ENCODE measurements at regions not wholly inside any gene's neighbourhood (a gene's known extent, or its start where the extent isn't known, plus 50 kb on each side); places are given as distances from the start of the nearest gene placed in this dataset.

DNA sequence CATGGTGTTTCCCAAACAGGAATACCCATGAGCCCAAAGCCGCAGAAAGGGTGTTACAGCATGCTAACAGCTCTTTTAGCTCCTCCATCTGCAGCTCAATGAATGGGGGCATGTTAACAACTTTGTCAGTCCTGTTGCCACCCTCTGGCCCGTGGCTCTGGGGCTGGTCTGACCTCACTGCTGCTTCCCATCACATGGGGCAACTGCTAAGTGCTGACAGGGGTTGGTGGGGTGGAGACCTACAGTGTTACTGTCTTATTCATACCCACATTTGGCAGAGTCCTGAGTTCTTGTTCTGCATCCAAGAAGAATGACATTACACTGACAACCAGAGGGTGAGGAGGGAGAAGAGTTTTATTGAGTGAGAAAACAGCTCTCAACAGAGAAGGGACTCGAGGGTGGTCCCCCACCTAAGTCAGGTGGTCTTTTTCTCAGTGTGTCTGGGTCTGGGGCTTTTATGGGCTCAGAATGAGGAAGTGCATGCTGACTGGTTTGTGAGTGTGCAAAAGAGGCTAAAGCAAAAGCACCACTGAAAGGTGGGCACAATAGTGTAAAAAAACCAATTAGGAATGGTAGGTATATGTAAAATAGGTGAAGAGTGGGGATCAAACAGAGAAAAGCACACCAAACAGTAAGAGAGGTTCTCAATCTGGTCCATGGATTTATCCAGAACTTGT is 1952.0 kb upstream of the PCDH20 start:
- Histone ChIP-seq H3K9me3 (ENCODE audit: low read depth, low read length) (no peaks in the 10 kb centered on the region), H3K36me3 (ENCODE audit: insufficient read depth, low read length) (no peaks in the 10 kb centered on the region), H3K9ac (ENCODE audit: insufficient read length) (no peak overlapping the region), H3K4me3 (no peak overlapping the region), H3K27ac (no peak overlapping the region)
- TF ChIP-seq FOXP2 (optimal IDR thresholded peaks at IDR 0.05; ENCODE audit: control extremely low read depth, extremely low read length, insufficient read depth) (no peak), POLR2AphosphoS5 (IDR thresholded peaks at IDR 0.05; ENCODE audit: borderline replicate concordance, low read depth, low read length) (no peak), EZH2 (IDR thresholded peaks at IDR 0.05) (no peak)
- no peak for DNase-seq (ENCODE audit: low read depth, low spot score)

- Histone ChIP-seq H3K9me3 (ENCODE audit: low read depth, low read length) (no peaks in the 10 kb centered on the region), H3K4me3 (no peak overlapping the region), H3K9ac (ENCODE audit: insufficient read length) (no peak overlapping the region), H3K36me3 (ENCODE audit: insufficient read depth, low read length) (no peaks in the 10 kb centered on the region), H3K27ac (no peak overlapping the region)
- DNase-seq (ENCODE audit: low read depth, low spot score): no peak
- no peak for TF ChIP-seq EZH2 (IDR thresholded peaks at IDR 0.05)
These were observed 1948.5 kb upstream of the PCDH20 start for GRCh38 chr13:63364159-63364558.

GRCh38 chr13:63351533-63351932 is 1935.9 kb upstream of the PCDH20 start:
- no peak for DNase-seq (ENCODE audit: low read depth, low spot score)
- Histone ChIP-seq H3K4me3 (no peak overlapping the region), H3K27ac (no peak overlapping the region), H3K9ac (ENCODE audit: insufficient read length) (no peak overlapping the region), H3K36me3 (ENCODE audit: insufficient read depth, low read length) (no peaks in the 10 kb centered on the region), H3K9me3 (ENCODE audit: low read depth, low read length) (no peaks in the 10 kb centered on the region)
- TF ChIP-seq EZH2 (IDR thresholded peaks at IDR 0.05) (no peak), POLR2AphosphoS5 (IDR thresholded peaks at IDR 0.05; ENCODE audit: borderline replicate concordance, low read depth, low read length) (no peak), FOXP2 (optimal IDR thresholded peaks at IDR 0.05; ENCODE audit: control extremely low read depth, extremely low read length, insufficient read depth) (no peak)

- DNase-seq (ENCODE audit: low read depth, low spot score): no peak
- no peak overlapping the region for H3K27ac ChIP-seq
- no peak overlapping the region for H3K9ac ChIP-seq (ENCODE audit: insufficient read length)
- 0 out of 2 replicates have a peak, but pooled peaks cover under 1% of the 10 kb centered on the region for H3K9me3 ChIP-seq (ENCODE audit: low read depth, low read length)
- H3K4me3 ChIP-seq: no peak overlapping the region
- no peaks in the 10 kb centered on the region for H3K36me3 ChIP-seq (ENCODE audit: insufficient read depth, low read length)
- TF ChIP-seq EZH2 (IDR thresholded peaks at IDR 0.05) (no peak), POLR2AphosphoS5 (IDR thresholded peaks at IDR 0.05; ENCODE audit: borderline replicate concordance, low read depth, low read length) (no peak), FOXP2 (optimal IDR thresholded peaks at IDR 0.05; ENCODE audit: control extremely low read depth, extremely low read length, insufficient read depth) (no peak)
These were observed 1935.4 kb upstream of the PCDH20 start for GRCh38 chr13:63351081-63351480.

DNA sequence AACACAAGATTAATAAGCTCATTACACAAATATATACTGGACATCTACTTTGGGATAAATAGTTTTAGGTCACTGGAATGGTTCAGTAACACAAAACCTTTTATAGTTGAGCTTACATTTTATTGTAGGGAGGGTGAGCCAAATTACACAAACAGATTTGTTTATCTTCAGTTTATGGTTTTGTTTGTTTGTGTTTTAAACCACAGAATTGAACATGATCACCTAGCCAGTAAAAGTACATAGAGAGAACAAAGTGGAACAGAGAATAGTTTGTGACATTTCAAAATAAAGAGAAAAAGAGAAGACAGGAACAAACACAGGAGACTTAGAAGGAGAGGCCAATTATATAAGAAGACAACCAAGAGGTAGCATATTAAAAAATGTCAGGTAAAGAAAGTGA is 1930.2 kb upstream of the PCDH20 start:
- Histone ChIP-seq H3K9me3 (ENCODE audit: low read depth, low read length) (peaks cover 6% of the 10 kb centered on the region; the same call in 1 of the 2 replicates), H3K4me3 (no peak overlapping the region), H3K9ac (ENCODE audit: insufficient read length) (no peak overlapping the region), H3K27ac (no peak overlapping the region), H3K36me3 (ENCODE audit: insufficient read depth, low read length) (no peaks in the 10 kb centered on the region)
- no peak for DNase-seq (ENCODE audit: low read depth, low spot score)
- TF ChIP-seq EZH2 (IDR thresholded peaks at IDR 0.05) (no peak), POLR2AphosphoS5 (IDR thresholded peaks at IDR 0.05; ENCODE audit: borderline replicate concordance, low read depth, low read length) (no peak), FOXP2 (optimal IDR thresholded peaks at IDR 0.05; ENCODE audit: control extremely low read depth, extremely low read length, insufficient read depth) (no peak)

- TF ChIP-seq EZH2 (IDR thresholded peaks at IDR 0.05) (no peak), POLR2AphosphoS5 (IDR thresholded peaks at IDR 0.05; ENCODE audit: borderline replicate concordance, low read depth, low read length) (no peak; the same call in 1 of the 2 replicates), FOXP2 (optimal IDR thresholded peaks at IDR 0.05; ENCODE audit: control extremely low read depth, extremely low read length, insufficient read depth) (no peak)
- Histone ChIP-seq H3K4me3 (no peak overlapping the region), H3K27ac (0 out of 2 replicates have a peak overlapping the region, but pooled peaks have one; percentile 2)
These were observed 1929.1 kb upstream of the PCDH20 start for GRCh38 chr13:63344711-63345110.

GRCh38 chr13:63337921-63338320 is 1922.3 kb upstream of the PCDH20 start:
- no peak for TF ChIP-seq POLR2AphosphoS5 (IDR thresholded peaks at IDR 0.05; ENCODE audit: borderline replicate concordance, low read depth, low read length)
- TF ChIP-seq EZH2 (IDR thresholded peaks at IDR 0.05): no peak
- no peak for TF ChIP-seq FOXP2 (optimal IDR thresholded peaks at IDR 0.05; ENCODE audit: control extremely low read depth, extremely low read length, insufficient read depth)
- Histone ChIP-seq H3K9me3 (ENCODE audit: low read depth, low read length) (no peaks in the 10 kb centered on the region), H3K36me3 (ENCODE audit: insufficient read depth, low read length) (no peaks in the 10 kb centered on the region), H3K9ac (ENCODE audit: insufficient read length) (no peak overlapping the region), H3K4me3 (no peak overlapping the region), H3K27ac (no peak overlapping the region)
- DNase-seq (ENCODE audit: low read depth, low spot score): no peak

More at GRCh38 chr13:63344711-63345110, 1929.1 kb upstream of the PCDH20 start:
- DNase-seq (ENCODE audit: low read depth, low spot score): peak; percentile 26
- no peaks in the 10 kb centered on the region for H3K36me3 ChIP-seq (ENCODE audit: insufficient read depth, low read length)
- H3K9me3 ChIP-seq (ENCODE audit: low read depth, low read length): peaks cover 6% of the 10 kb centered on the region; the same call in 1 of the 2 replicates
- H3K9ac ChIP-seq (ENCODE audit: insufficient read length): no peak overlapping the region

- Histone ChIP-seq H3K27ac (no peak overlapping the region), H3K4me3 (no peak overlapping the region), H3K9me3 (ENCODE audit: low read depth, low read length) (no peaks in the 10 kb centered on the region), H3K9ac (ENCODE audit: insufficient read length) (no peak overlapping the region), H3K36me3 (ENCODE audit: insufficient read depth, low read length) (no peaks in the 10 kb centered on the region)
- no peak for TF ChIP-seq FOXP2 (optimal IDR thresholded peaks at IDR 0.05; ENCODE audit: control extremely low read depth, extremely low read length, insufficient read depth)
- TF ChIP-seq POLR2AphosphoS5 (IDR thresholded peaks at IDR 0.05; ENCODE audit: borderline replicate concordance, low read depth, low read length): no peak
- no peak for DNase-seq (ENCODE audit: low read depth, low spot score)
These were observed 1921.4 kb upstream of the PCDH20 start for GRCh38 chr13:63337041-63337440.

DNA sequence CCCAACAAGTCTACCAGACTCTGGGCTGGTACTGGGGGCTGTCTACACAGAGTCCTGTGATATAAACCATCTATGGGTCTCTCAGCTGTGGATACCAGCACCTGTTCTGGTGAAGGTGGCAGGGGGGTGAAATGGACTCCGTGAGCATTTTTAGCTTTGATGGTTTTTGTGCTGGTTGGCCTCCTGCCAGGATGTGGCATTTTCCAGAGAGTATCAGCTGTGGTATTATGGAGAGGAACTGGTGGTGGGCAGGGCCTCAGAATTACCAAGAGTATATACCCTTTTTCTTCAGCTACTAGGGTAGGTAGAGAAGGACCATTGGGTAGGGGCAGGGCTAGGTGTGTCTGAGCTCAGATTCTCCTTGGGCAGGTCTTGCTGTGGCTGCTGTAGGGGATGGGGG is 1920.9 kb upstream of the PCDH20 start:
- no peak for DNase-seq (ENCODE audit: low read depth, low spot score)
- TF ChIP-seq FOXP2 (optimal IDR thresholded peaks at IDR 0.05; ENCODE audit: control extremely low read depth, extremely low read length, insufficient read depth) (no peak), EZH2 (IDR thresholded peaks at IDR 0.05) (no peak), POLR2AphosphoS5 (IDR thresholded peaks at IDR 0.05; ENCODE audit: borderline replicate concordance, low read depth, low read length) (no peak)
- H3K4me3 ChIP-seq: no peak overlapping the region
- no peaks in the 10 kb centered on the region for H3K36me3 ChIP-seq (ENCODE audit: insufficient read depth, low read length)
- H3K9ac ChIP-seq (ENCODE audit: insufficient read length): no peak overlapping the region
- H3K9me3 ChIP-seq (ENCODE audit: low read depth, low read length): no peaks in the 10 kb centered on the region
- H3K27ac ChIP-seq: no peak overlapping the region
